GM23338 (cell line): ENCODE measurements at regions not wholly inside any gene's neighbourhood (a gene's known extent, or its start where the extent isn't known, plus 50 kb on each side); places are given as distances from the start of the nearest gene placed in this dataset.

Experiments
- ATAC-seq: fragments of 200-7000 bp; cut with Tn5 transposase; 3 replicates; pipeline ENCODE4 v1.9.1; 2020
- DNase-seq: peaks from one replicate; pipeline ENCODE4 v3.0.0-alpha.2; 2015; ENCODE audit warnings: low spot score
- H2AFZ ChIP-seq: fragments of 200-600 bp; sonication (generic); 2 replicates; pipeline ENCODE4 v1.8.0; 2016; ENCODE audit warnings: antibody characterized with exemption, mild to moderate bottlenecking, moderate library complexity
- H3F3A ChIP-seq: fragments of 200-600 bp; sonication (generic); replicated peaks from 2 replicates; pipeline ENCODE4 v1.8.0; 2017; ENCODE audit warnings: antibody characterized with exemption, mixed run types, low read depth
- H3K27ac ChIP-seq: fragments of 200-600 bp; sonication (generic); 2 replicates; pipeline ENCODE4 v1.6.1; 2016; ENCODE audit warnings: low read depth
- H3K27me3 ChIP-seq: fragments of 200-600 bp; sonication (generic); 2 replicates; pipeline ENCODE4 v1.8.0; 2016; ENCODE audit warnings: mild to moderate bottlenecking, mixed run types, moderate library complexity; ENCODE audit not compliant: insufficient read depth
- H3K36me3 ChIP-seq: fragments of 200-600 bp; sonication (generic); 2 replicates; pipeline ENCODE4 v1.8.0; 2016; ENCODE audit warnings: mild to moderate bottlenecking; ENCODE audit not compliant: insufficient read depth
- H3K4me1 ChIP-seq: fragments of 200-600 bp; sonication (generic); 2 replicates; pipeline ENCODE4 v1.8.0; 2016; ENCODE audit warnings: mild to moderate bottlenecking, moderate library complexity; ENCODE audit not compliant: insufficient read depth
- H3K4me2 ChIP-seq: fragments of 200-600 bp; sonication (generic); 2 replicates; pipeline ENCODE4 v1.7.1; 2017; ENCODE audit warnings: mixed run types
- H3K4me3 ChIP-seq: fragments of 200-600 bp; sonication (generic); 2 replicates; pipeline ENCODE4 v1.6.1; 2016; ENCODE audit warnings: mixed run types
- H3K79me2 ChIP-seq: fragments of 200-600 bp; sonication (generic); replicated peaks from 2 replicates; pipeline ENCODE4 v1.8.0; 2017; ENCODE audit warnings: mild to moderate bottlenecking; ENCODE audit not compliant: insufficient read depth
- H3K9me2 ChIP-seq: fragments of 200-600 bp; sonication (generic); 2 replicates; pipeline ENCODE4 v1.8.0; 2017; ENCODE audit not compliant: insufficient read depth
- H4K20me1 ChIP-seq: fragments of 200-600 bp; sonication (generic); replicated peaks from 2 replicates; pipeline ENCODE4 v1.8.0; 2017; ENCODE audit warnings: mild to moderate bottlenecking; ENCODE audit not compliant: insufficient read depth
- H3K27ac Mint-ChIP-seq: 2 replicates; pipeline ENCODE4 v1.8.0; 2020; ENCODE audit warnings: inconsistent platforms, mild to moderate bottlenecking, moderate library complexity, mixed read lengths
- H3K27me3 Mint-ChIP-seq: 3 replicates; pipeline ENCODE4 v1.8.0; 2022; ENCODE audit warnings: low read depth, mild to moderate bottlenecking, moderate library complexity, mixed read lengths, inconsistent platforms; ENCODE audit not compliant: insufficient read depth, poor library complexity
- H3K36me3 Mint-ChIP-seq: 3 replicates; pipeline ENCODE4 v1.8.0; 2021; ENCODE audit warnings: low read depth, mild to moderate bottlenecking, inconsistent platforms, moderate library complexity, mixed read lengths
- H3K4me1 Mint-ChIP-seq: 3 replicates; pipeline ENCODE4 v1.8.0; 2020; ENCODE audit warnings: mild to moderate bottlenecking, inconsistent platforms, mixed read lengths
- H3K4me3 Mint-ChIP-seq: 3 replicates; pipeline ENCODE4 v1.8.0; 2021; ENCODE audit warnings: moderate library complexity, mild to moderate bottlenecking, inconsistent platforms, mixed read lengths
- H3K9me3 Mint-ChIP-seq: 3 replicates; pipeline ENCODE4 v1.8.0; 2020; ENCODE audit warnings: moderate library complexity, mild to moderate bottlenecking, inconsistent platforms, mixed read lengths
- CREB1 ChIP-seq: fragments of 250-450 bp; sonication (Bioruptor Pico); IDR thresholded peaks from 2 replicates; pipeline ENCODE4 v1.5.0; 2020; ENCODE audit warnings: low read depth, mild to moderate bottlenecking, moderate library complexity
- CTCF ChIP-seq, 2 experiments: fragments of 200-600 bp in 1 of 2; sonication (generic) in 1 of 2; conservative IDR thresholded peaks; 2 replicates each; pipeline versions ENCODE4 v1.5.1 to v1.6.1; 2016 to 2017; ENCODE audit warnings: antibody characterized with exemption in 2 of 2, low read depth in 2 of 2, mild to moderate bottlenecking in 2 of 2, moderate library complexity in 1 of 2
- ETS1 ChIP-seq: IDR thresholded peaks from 2 replicates; pipeline ENCODE4 v1.6.1; 2016; ENCODE audit warnings: antibody characterized with exemption
- EZH2 ChIP-seq: fragments of 200-600 bp; sonication (generic); IDR thresholded peaks from one replicate; pipeline ENCODE4 v1.8.0; 2017; ENCODE audit warnings: antibody characterized with exemption, mild to moderate bottlenecking, low read depth; ENCODE audit not compliant: unreplicated experiment
- EZH2phosphoT487 ChIP-seq: fragments of 200-600 bp; sonication (generic); IDR thresholded peaks from one replicate; pipeline ENCODE4 v1.8.1; 2018; ENCODE audit warnings: antibody characterized with exemption; ENCODE audit not compliant: unreplicated experiment
- JUNB ChIP-seq: IDR thresholded peaks from one replicate; pipeline ENCODE4 v1.6.1; 2016; ENCODE audit warnings: antibody characterized with exemption; ENCODE audit not compliant: unreplicated experiment
- NANOG ChIP-seq: IDR thresholded peaks from 2 replicates; pipeline ENCODE4 v1.6.1; 2016; ENCODE audit warnings: antibody characterized with exemption, borderline replicate concordance
- POLR2AphosphoS5 ChIP-seq: IDR thresholded peaks from 2 replicates; pipeline ENCODE4 v1.6.1; 2016; ENCODE audit warnings: antibody characterized with exemption, low read depth
- REST ChIP-seq: IDR thresholded peaks from one replicate; pipeline ENCODE4 v1.6.1; 2018; ENCODE audit warnings: antibody characterized with exemption; ENCODE audit not compliant: unreplicated experiment
- STAT1 ChIP-seq: IDR thresholded peaks from one replicate; pipeline ENCODE4 v1.6.1; 2016; ENCODE audit warnings: antibody characterized with exemption; ENCODE audit not compliant: unreplicated experiment
- ZNF114 ChIP-seq: fragments of 250-450 bp; sonication (Bioruptor Pico); IDR thresholded peaks from 2 replicates; pipeline ENCODE4 v1.5.0; 2020; ENCODE audit warnings: mild to moderate bottlenecking, moderate library complexity
- ZNF331 ChIP-seq: fragments of 250-450 bp; sonication (Bioruptor Pico); IDR thresholded peaks from 2 replicates; pipeline ENCODE4 v1.5.0; 2020; ENCODE audit warnings: low read depth, mild to moderate bottlenecking, moderate library complexity
- ZNF462 ChIP-seq: fragments of 250-450 bp; sonication (Bioruptor Pico); IDR thresholded peaks from 2 replicates; pipeline ENCODE4 v1.5.0; 2020; ENCODE audit warnings: mild to moderate bottlenecking, moderate library complexity

- Histone ChIP-seq H2AFZ (no peak overlapping the region), H3K27me3 (no peaks in the 10 kb centered on the region), H4K20me1 (no peaks in the 10 kb centered on the region), H3K79me2 (no peaks in the 10 kb centered on the region), H3K4me3 (no peak overlapping the region), H3K27ac (no peak overlapping the region), H3K36me3 (no peaks in the 10 kb centered on the region), H3K4me2 (no peak overlapping the region), H3K9me2 (peaks cover 2% of the 10 kb centered on the region; the same call in 1 of the 2 replicates), H3F3A (no peaks in the 10 kb centered on the region), H3K4me1 (no peaks in the 10 kb centered on the region)
- H3K9me3 Mint-ChIP-seq: no peaks in the 10 kb centered on the region; the same call in 2 of the 3 replicates
- no peak for ATAC-seq
- H3K27me3 Mint-ChIP-seq: no peaks in the 10 kb centered on the region
- no peaks in the 10 kb centered on the region for H3K36me3 Mint-ChIP-seq
- DNase-seq: no peak
- TF ChIP-seq ETS1 (no peak), ZNF114 (CRISPR knock-in tag) (no peak), POLR2AphosphoS5 (no peak), ZNF462 (CRISPR knock-in tag) (no peak), CREB1 (CRISPR knock-in tag) (no peak), CTCF (conservative IDR thresholded peaks at IDR 0.05; ENCODE audit: low read depth in 2 of 2) (no peak), JUNB (no peak), NANOG (no peak), ZNF331 (CRISPR knock-in tag) (no peak), EZH2 (no peak), STAT1 (no peak), REST (no peak), EZH2phosphoT487 (no peak)
- H3K27ac Mint-ChIP-seq: no peak overlapping the region
- H3K4me3 Mint-ChIP-seq: no peak overlapping the region
- no peaks in the 10 kb centered on the region for H3K4me1 Mint-ChIP-seq
These were observed 263.2 kb upstream of the ZP4 start for GRCh38 chr1:238153939-238154338.
